Mesenchymal stem cell (in vitro differentiated cells and primary cell): ENCODE measurements at regions not wholly inside any gene's neighbourhood (a gene's known extent, or its start where the extent isn't known, plus 50 kb on each side); places are given as distances from the start of the nearest gene placed in this dataset.

Experiments used
- DNase-seq: peaks from one replicate; pipeline ENCODE4 v3.0.0-alpha.2; 2013
- H2AFZ ChIP-seq: one replicate; pipeline ENCODE4 v1.6.1; 2013; ENCODE audit warnings: low read depth, mild to moderate bottlenecking, control low read depth, inconsistent platforms, low read length, moderate library complexity
- H2AK5ac ChIP-seq: 2 replicates; pipeline ENCODE4 v1.6.1; 2013; ENCODE audit warnings: low read length, moderate library complexity, mild to moderate bottlenecking, inconsistent platforms; ENCODE audit not compliant: severe bottlenecking
- H2BK120ac ChIP-seq: one replicate; pipeline ENCODE4 v1.6.1; 2013; ENCODE audit warnings: low read depth, mild to moderate bottlenecking, inconsistent platforms, low read length, moderate library complexity
- H2BK12ac ChIP-seq, 2 experiments: one replicate each; pipeline ENCODE4 v1.6.1; 2013; ENCODE audit warnings: inconsistent platforms in 2 of 2, low read length in 2 of 2, mild to moderate bottlenecking in 2 of 2, moderate library complexity in 2 of 2, control low read depth in 1 of 2
- H2BK15ac ChIP-seq: one replicate; pipeline ENCODE4 v1.6.1; 2013; ENCODE audit warnings: mild to moderate bottlenecking, low read depth, inconsistent platforms; ENCODE audit not compliant: poor library complexity, severe bottlenecking
- H2BK5ac ChIP-seq: 2 replicates; pipeline ENCODE4 v1.6.1; 2013; ENCODE audit warnings: low read depth, mild to moderate bottlenecking, low read length, control low read depth, inconsistent platforms; ENCODE audit not compliant: poor library complexity, severe bottlenecking
- H3K14ac ChIP-seq, 2 experiments: one replicate each; pipeline ENCODE4 v1.6.1; 2013; ENCODE audit warnings: inconsistent platforms in 2 of 2, low read length in 2 of 2, control low read depth in 1 of 2, mild to moderate bottlenecking in 1 of 2, moderate library complexity in 1 of 2
- H3K18ac ChIP-seq, 2 experiments: one replicate each; pipeline ENCODE4 v1.6.1; 2013; ENCODE audit warnings: inconsistent platforms in 2 of 2, low read length in 2 of 2, control low read depth in 1 of 2, low read depth in 1 of 2, mild to moderate bottlenecking in 1 of 2
- H3K23ac ChIP-seq, 2 experiments: one replicate each; pipeline ENCODE4 v1.6.1; 2013; ENCODE audit warnings: inconsistent platforms in 2 of 2, low read length in 2 of 2, mild to moderate bottlenecking in 2 of 2, moderate library complexity in 2 of 2, control low read depth in 1 of 2
- H3K27ac ChIP-seq: 2 replicates; pipeline ENCODE4 v1.5.1; 2013; ENCODE audit warnings: mild to moderate bottlenecking, moderate library complexity, low read length, control low read depth, inconsistent platforms; ENCODE audit not compliant: poor library complexity, severe bottlenecking
- H3K27me3 ChIP-seq, 2 experiments: 2 replicates each; pipeline versions ENCODE4 v1.6.1 to v1.7.0; 2013; ENCODE audit warnings: low read length in 2 of 2, mild to moderate bottlenecking in 2 of 2, moderate library complexity in 2 of 2, control low read depth in 1 of 2, inconsistent platforms in 1 of 2; ENCODE audit not compliant: control insufficient read depth in 1 of 2, insufficient read depth in 1 of 2
- H3K36me3 ChIP-seq, 2 experiments: 2 replicates each; pipeline versions ENCODE4 v1.6.1 to v1.7.0; 2013; ENCODE audit warnings: low read length in 2 of 2, control low read depth in 1 of 2, inconsistent platforms in 1 of 2, low read depth in 1 of 2, mild to moderate bottlenecking in 1 of 2; ENCODE audit not compliant: insufficient read depth in 2 of 2, control insufficient read depth in 1 of 2
- H3K4ac ChIP-seq, 2 experiments: one replicate each; pipeline ENCODE4 v1.6.1; 2013; ENCODE audit warnings: inconsistent platforms in 2 of 2, low read length in 2 of 2, mild to moderate bottlenecking in 2 of 2, moderate library complexity in 2 of 2, control low read depth in 1 of 2, low read depth in 1 of 2
- H3K4me1 ChIP-seq: 2 replicates; pipeline ENCODE4 v1.6.1; 2013; ENCODE audit warnings: low read depth, low read length, control low read depth; ENCODE audit not compliant: control insufficient read depth, insufficient read depth
- H3K4me2 ChIP-seq: 2 replicates; pipeline ENCODE4 v1.6.1; 2013; ENCODE audit warnings: low read length, mild to moderate bottlenecking, inconsistent platforms; ENCODE audit not compliant: poor library complexity, severe bottlenecking
- H3K4me3 ChIP-seq, 2 experiments: 2 replicates each; pipeline versions ENCODE4 v1.5.1 to v1.7.0; 2013; ENCODE audit warnings: low read length in 2 of 2, mild to moderate bottlenecking in 2 of 2, control low read depth in 1 of 2, low read depth in 1 of 2; ENCODE audit not compliant: insufficient read depth in 1 of 2
- H3K79me1 ChIP-seq: replicated peaks from 2 replicates; pipeline ENCODE4 v1.6.1; 2013; ENCODE audit warnings: mild to moderate bottlenecking, control low read depth, low read length, inconsistent platforms; ENCODE audit not compliant: poor library complexity, severe bottlenecking
- H3K9ac ChIP-seq: 2 replicates; pipeline ENCODE4 v1.7.0; 2013; ENCODE audit warnings: mild to moderate bottlenecking, low read length, moderate library complexity
- H3K9me3 ChIP-seq: 2 replicates; pipeline ENCODE4 v1.7.0; 2013; ENCODE audit warnings: mild to moderate bottlenecking, low read length; ENCODE audit not compliant: control insufficient read depth
- H4K8ac ChIP-seq: one replicate; pipeline ENCODE4 v1.6.1; 2013; ENCODE audit warnings: inconsistent platforms, mild to moderate bottlenecking, low read length, moderate library complexity
- H4K91ac ChIP-seq: one replicate; pipeline ENCODE4 v1.6.1; 2013; ENCODE audit warnings: mild to moderate bottlenecking, low read length, inconsistent platforms
- WGBS: methylation state at CpG from one replicate; pipeline ENCODE4 v1.1.7; 2013; ENCODE audit warnings: mixed read lengths; 5-methylcytosine and 5-hydroxymethylcytosine counted together

GRCh38 chr12:113676117-113676516, 204.4 kb upstream of the LHX5 start:
- H3K4me2 ChIP-seq, result no peak overlapping the region
- H3K36me3 ChIP-seq, result no peaks in the 10 kb centered on the region
- no peak overlapping the region for H3K27ac ChIP-seq
- DNase-seq, result no peak
- H3K14ac ChIP-seq, result no peak overlapping the region
- H3K4ac ChIP-seq, result no peak overlapping the region
- no peak overlapping the region for H2BK15ac ChIP-seq
- no peaks in the 10 kb centered on the region for H3K9me3 ChIP-seq
- no peak overlapping the region for H4K8ac ChIP-seq
- no peak overlapping the region for H3K9ac ChIP-seq
- no peak overlapping the region for H3K4me3 ChIP-seq
- no peaks in the 10 kb centered on the region for H3K4me1 ChIP-seq
- H3K18ac ChIP-seq, result no peak overlapping the region
- no peak overlapping the region for H2BK12ac ChIP-seq
- WGBS, result 89% methylated on average over 7 of the region's 7 CpGs
- no peaks in the 10 kb centered on the region for H3K79me1 ChIP-seq
- no peak overlapping the region for H2AFZ ChIP-seq
- no peak overlapping the region for H4K91ac ChIP-seq
- H2AK5ac ChIP-seq, result no peak overlapping the region
- H3K27me3 ChIP-seq, result peaks cover 0 to 64% of the 10 kb centered on the region in 2 experiments
- no peak overlapping the region for H2BK120ac ChIP-seq
- H3K23ac ChIP-seq, result no peak overlapping the region
- H2BK5ac ChIP-seq, result no peak overlapping the region

GRCh38 chr12:113674996-113675395, 203.3 kb upstream of the LHX5 start:
- no peak overlapping the region for H3K14ac ChIP-seq
- H3K27me3 ChIP-seq, result peaks cover 0 to 71% of the 10 kb centered on the region in 2 experiments
- H3K27ac ChIP-seq, result no peak overlapping the region
- 78% methylated on average over 8 of the region's 9 CpGs for WGBS
- H2BK120ac ChIP-seq, result no peak overlapping the region
- H3K4me1 ChIP-seq, result no peaks in the 10 kb centered on the region
- H3K23ac ChIP-seq, result no peak overlapping the region
- no peak overlapping the region for H2AFZ ChIP-seq
- DNase-seq, result no peak
- H3K4ac ChIP-seq, result no peak overlapping the region
- H2BK5ac ChIP-seq, result no peak overlapping the region
- H2BK12ac ChIP-seq, result no peak overlapping the region
- no peaks in the 10 kb centered on the region for H3K9me3 ChIP-seq
- no peak overlapping the region for H2BK15ac ChIP-seq
- H2AK5ac ChIP-seq, result no peak overlapping the region
- no peak overlapping the region for H4K8ac ChIP-seq
- no peak overlapping the region for H4K91ac ChIP-seq
- no peak overlapping the region for H3K4me3 ChIP-seq
- H3K9ac ChIP-seq, result no peak overlapping the region
- H3K4me2 ChIP-seq, result no peak overlapping the region
- no peaks in the 10 kb centered on the region for H3K36me3 ChIP-seq
- no peaks in the 10 kb centered on the region for H3K79me1 ChIP-seq
- H3K18ac ChIP-seq, result no peak overlapping the region

GRCh38 chr12:113674302-113674701, 202.6 kb upstream of the LHX5 start:
- H2AFZ ChIP-seq, result no peak overlapping the region
- H3K18ac ChIP-seq, result no peak overlapping the region
- no peak overlapping the region for H2BK120ac ChIP-seq
- no peak overlapping the region for H2BK5ac ChIP-seq
- H4K91ac ChIP-seq, result no peak overlapping the region
- H3K27me3 ChIP-seq, result peaks cover 0 to 75% of the 10 kb centered on the region in 2 experiments
- H2BK12ac ChIP-seq, result no peak overlapping the region
- H3K9ac ChIP-seq, result no peak overlapping the region
- H3K79me1 ChIP-seq, result no peaks in the 10 kb centered on the region
- H3K4me3 ChIP-seq, result no peak overlapping the region
- no peak overlapping the region for H3K4ac ChIP-seq
- no peak overlapping the region for H3K14ac ChIP-seq
- no peak overlapping the region for H4K8ac ChIP-seq
- H3K4me2 ChIP-seq, result no peak overlapping the region
- no peaks in the 10 kb centered on the region for H3K36me3 ChIP-seq
- no peaks in the 10 kb centered on the region for H3K4me1 ChIP-seq
- 79% methylated on average over 7 of the region's 7 CpGs for WGBS
- H2AK5ac ChIP-seq, result no peak overlapping the region
- no peaks in the 10 kb centered on the region for H3K9me3 ChIP-seq
- no peak overlapping the region for H3K27ac ChIP-seq
- H2BK15ac ChIP-seq, result no peak overlapping the region
- no peak for DNase-seq
- H3K23ac ChIP-seq, result no peak overlapping the region

GRCh38 chr12:113673458-113674238, 202.0 kb upstream of the LHX5 start:
- H3K14ac ChIP-seq, result no peak overlapping the region
- no peak overlapping the region for H3K9ac ChIP-seq
- no peak for DNase-seq
- WGBS, result 81% methylated on average over 19 of the region's 20 CpGs
- H2BK15ac ChIP-seq, result no peak overlapping the region
- H3K36me3 ChIP-seq, result no peaks in the 10 kb centered on the region
- H2AFZ ChIP-seq, result no peak overlapping the region
- no peaks in the 10 kb centered on the region for H3K9me3 ChIP-seq
- no peaks in the 10 kb centered on the region for H3K79me1 ChIP-seq
- peaks cover 0 to 76% of the 10 kb centered on the region in 2 experiments for H3K27me3 ChIP-seq
- H3K23ac ChIP-seq, result no peak overlapping the region
- H3K18ac ChIP-seq, result no peak overlapping the region
- no peak overlapping the region for H3K4me2 ChIP-seq
- H2BK5ac ChIP-seq, result no peak overlapping the region
- no peak overlapping the region for H2BK120ac ChIP-seq
- H3K4me3 ChIP-seq, result peak overlapping the region in 1 of 2 experiments; percentile 31
- H3K27ac ChIP-seq, result no peak overlapping the region
- H4K8ac ChIP-seq, result no peak overlapping the region
- no peaks in the 10 kb centered on the region for H3K4me1 ChIP-seq
- no peak overlapping the region for H3K4ac ChIP-seq
- H2AK5ac ChIP-seq, result no peak overlapping the region
- no peak overlapping the region for H2BK12ac ChIP-seq
- no peak overlapping the region for H4K91ac ChIP-seq
